K562 (cell line): ENCODE measurements at regions not wholly inside any gene's neighbourhood (a gene's known extent, or its start where the extent isn't known, plus 50 kb on each side); places are given as distances from the start of the nearest gene placed in this dataset.

ENCODE experiments used
- BRCA1 ChIP-seq, 2 experiments: fragments of 450-650 bp in 1 of 2; sonication (generic) in 1 of 2; formaldehyde crosslinking in 1 of 2; IDR thresholded peaks; 2 replicates each; pipeline versions ENCODE4 v1.5.0 to v1.6.1; 2017 to 2020; ENCODE audit warnings: mild to moderate bottlenecking in 1 of 2, missing genetic modification reagents in 1 of 2
- BRD4 ChIP-seq: fragments of 200-600 bp; sonication (generic); IDR thresholded peaks from 2 replicates; pipeline ENCODE4 v1.6.1; 2017; ENCODE audit warnings: inconsistent platforms
- ETV6 ChIP-seq, 3 experiments: fragments of 150-350 bp in 1 of 3; sonication (generic) in 1 of 3; formaldehyde crosslinking in 1 of 3; IDR thresholded peaks; 2 replicates each; pipeline versions ENCODE4 v1.6.1 to v1.8.0; 2014 to 2022; ENCODE audit warnings: borderline replicate concordance in 2 of 3, low read depth in 2 of 3, antibody characterized with exemption in 1 of 3, low read length in 1 of 3, mild to moderate bottlenecking in 1 of 3, missing genetic modification reagents in 1 of 3
- GABPA ChIP-seq: fragments of 200-800 bp; sonication (Bioruptor generic); conservative IDR thresholded peaks from 2 replicates; pipeline ENCODE4 v1.6.1; 2016; ENCODE audit warnings: low read depth, missing genetic modification characterization, missing compliant biosample characterization
- KHSRP ChIP-seq: fragments of 450-650 bp; IDR thresholded peaks from 2 replicates; pipeline ENCODE4 v1.6.1; 2017
- NONO ChIP-seq, 2 experiments: fragments of 200-400 bp in 1 of 2; fragments of 450-650 bp in 1 of 2; formaldehyde crosslinking in 1 of 2; IDR thresholded peaks; 2 replicates each; pipeline ENCODE4 v1.6.1; 2017; ENCODE audit warnings: low read depth in 2 of 2, mild to moderate bottlenecking in 2 of 2, moderate library complexity in 2 of 2, low read length in 1 of 2
- THRA ChIP-seq: fragments of 450-650 bp; IDR thresholded peaks from 2 replicates; pipeline ENCODE4 v1.6.1; 2017; ENCODE audit warnings: mild to moderate bottlenecking, moderate library complexity
- WHSC1 ChIP-seq: IDR thresholded peaks from one replicate; pipeline ENCODE4 v1.6.1; 2012; ENCODE audit warnings: low read length, control low read depth, inconsistent platforms
- ZBTB34 ChIP-seq: fragments of 250-450 bp; sonication (Bioruptor Pico); IDR thresholded peaks from 2 replicates; pipeline ENCODE4 v1.8.0; 2021; ENCODE audit warnings: mild to moderate bottlenecking, moderate library complexity
- ZBTB40 ChIP-seq, 2 experiments: fragments of 450-650 bp in 1 of 2; sonication (generic) in 1 of 2; formaldehyde crosslinking in 1 of 2; IDR thresholded peaks; 2 replicates each; pipeline versions ENCODE4 v1.7.1 to v1.9.0; 2016 to 2022; ENCODE audit warnings: inconsistent platforms in 1 of 2, mild to moderate bottlenecking in 1 of 2, missing genetic modification reagents in 1 of 2
- ZKSCAN3 ChIP-seq: fragments of 250-450 bp; sonication (Bioruptor Pico); IDR thresholded peaks from 2 replicates; pipeline ENCODE4 v1.4.0; 2020
- ZNF175 ChIP-seq: fragments of 200-800 bp; sonication (Bioruptor generic); IDR thresholded peaks from 2 replicates; pipeline ENCODE4 v1.6.1; 2016; ENCODE audit warnings: low read depth, mild to moderate bottlenecking, missing genetic modification characterization, missing compliant biosample characterization
- ZNF324 ChIP-seq: fragments of 250-450 bp; sonication (Bioruptor Pico); IDR thresholded peaks from 2 replicates; pipeline ENCODE4 v1.4.0; 2020; ENCODE audit warnings: mild to moderate bottlenecking
- TF ChIP-seq, protein P1 (sequence below): sonication (generic); IDR thresholded peaks from 2 replicates; pipeline ENCODE4 v1.6.1; 2016

DNA sequence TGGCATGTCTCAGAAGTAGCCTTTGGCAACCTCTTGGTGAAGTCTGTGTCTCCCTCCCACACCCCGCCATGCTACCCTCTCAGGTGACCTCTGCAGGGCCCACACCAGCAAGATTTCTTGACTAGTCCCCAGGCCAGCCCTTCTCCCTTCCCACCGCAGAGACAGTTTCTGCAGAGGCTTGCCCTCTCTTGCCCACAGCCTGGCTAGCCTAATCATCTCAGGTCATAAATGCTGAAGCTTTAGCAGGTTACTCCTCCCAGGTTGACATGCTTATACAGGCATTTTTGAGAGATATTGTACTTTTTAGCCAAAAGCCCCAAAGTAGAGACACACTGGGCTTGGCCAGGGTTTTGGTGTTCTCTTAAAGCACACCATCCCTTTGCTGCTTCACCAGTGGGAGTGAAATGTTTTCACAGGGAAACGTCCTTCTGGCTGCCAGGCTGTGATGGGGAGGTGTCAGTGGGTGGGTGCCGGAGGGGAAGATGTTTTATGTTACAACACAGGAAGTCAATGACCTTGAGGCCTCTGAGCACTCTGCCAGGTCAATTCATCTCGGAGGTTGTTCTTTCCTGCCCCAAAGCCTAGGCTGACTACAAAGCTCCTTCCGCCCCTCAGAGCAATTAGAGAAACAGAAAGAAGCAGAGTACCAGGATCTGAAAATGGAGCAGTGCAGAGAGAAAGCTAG, 58.5 kb downstream of the STYXL2 start (continued):
- TF ChIP-seq ZBTB34 (no peak), WHSC1 (no peak), KHSRP (no peak), GABPA (peak; percentile 76), THRA (no peak), BRCA1 (IDR thresholded peaks at IDR 0.05) (no peak), BRCA1 (CRISPR knock-in tag; IDR thresholded peaks at IDR 0.05) (no peak), ZBTB40 (IDR thresholded peaks at IDR 0.05) (peak; percentile 82), ZBTB40 (CRISPR knock-in tag; IDR thresholded peaks at IDR 0.05) (no peak), ZNF175 (CRISPR knock-in tag) (no peak), ETV6 (IDR thresholded peaks at IDR 0.05; ENCODE audit: borderline replicate concordance in 1 of 2, low read depth in 2 of 2, low read length in 1 of 2) (no peak), ETV6 (CRISPR knock-in tag; IDR thresholded peaks at IDR 0.05; ENCODE audit: borderline replicate concordance) (no peak), ZNF324 (CRISPR knock-in tag) (no peak), BRD4 (no peak), ZKSCAN3 (no peak), NONO (IDR thresholded peaks at IDR 0.05; ENCODE audit: low read depth in 2 of 2, low read length in 1 of 2) (no peak)
- TF ChIP-seq, protein P1, sequence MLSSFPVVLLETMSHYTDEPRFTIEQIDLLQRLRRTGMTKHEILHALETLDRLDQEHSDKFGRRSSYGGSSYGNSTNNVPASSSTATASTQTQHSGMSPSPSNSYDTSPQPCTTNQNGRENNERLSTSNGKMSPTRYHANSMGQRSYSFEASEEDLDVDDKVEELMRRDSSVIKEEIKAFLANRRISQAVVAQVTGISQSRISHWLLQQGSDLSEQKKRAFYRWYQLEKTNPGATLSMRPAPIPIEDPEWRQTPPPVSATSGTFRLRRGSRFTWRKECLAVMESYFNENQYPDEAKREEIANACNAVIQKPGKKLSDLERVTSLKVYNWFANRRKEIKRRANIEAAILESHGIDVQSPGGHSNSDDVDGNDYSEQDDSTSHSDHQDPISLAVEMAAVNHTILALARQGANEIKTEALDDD = no peak
